HEK293 (cell line): ENCODE measurements at regions not wholly inside any gene's neighbourhood (a gene's known extent, or its start where the extent isn't known, plus 50 kb on each side); places are given as distances from the start of the nearest gene placed in this dataset.

Source experiments
- CTCF ChIA-PET: fragments of 350-600 bp; formaldehyde crosslinking; extraction: SDS; loops from one replicate; lab custom pipeline; 2021; ENCODE audit warnings: antibody characterized with exemption; lab: Yijun Ruan, JAX
- POLR2A ChIA-PET: fragments of 300-600 bp; formaldehyde crosslinking; extraction: SDS; loops from one replicate; lab custom pipeline; 2020; ENCODE audit warnings: antibody characterized with exemption, inconsistent platforms; lab: Yijun Ruan, JAX
- H3K27ac ChIP-seq: fragments of 200-500 bp; sonication (Bioruptor generic); 2 replicates; pipeline ENCODE4 v1.5.1; 2014; ENCODE audit warnings: low read depth, low read length, control low read depth, inconsistent platforms; ENCODE audit errors: extremely low read depth
- H3K36me3 ChIP-seq, 2 experiments: fragments of 200-500 bp in 1 of 2; sonication (Bioruptor generic) in 1 of 2; 1 replicate in 1 of 2; 2 replicates in 1 of 2; pipeline ENCODE4 v1.5.1; 2014 to 2017; ENCODE audit warnings: inconsistent platforms in 2 of 2, low read length in 2 of 2; ENCODE audit not compliant: control insufficient read depth in 2 of 2, insufficient read depth in 1 of 2
- H3K4me1 ChIP-seq: fragments of 200-500 bp; sonication (Bioruptor generic); 2 replicates; pipeline ENCODE4 v1.5.1; 2014; ENCODE audit warnings: mild to moderate bottlenecking, low read length, inconsistent platforms; ENCODE audit not compliant: control insufficient read depth, insufficient read depth
- H3K4me3 ChIP-seq: 2 replicates; pipeline ENCODE4 v1.5.1; 2011; ENCODE audit warnings: low read depth, mild to moderate bottlenecking, control low read depth, low read length, moderate library complexity
- H3K9me3 ChIP-seq: fragments of 200-500 bp; sonication (Bioruptor generic); 2 replicates; pipeline ENCODE4 v1.5.1; 2014; ENCODE audit warnings: low read depth, low read length, inconsistent platforms; ENCODE audit not compliant: control insufficient read depth, insufficient read depth
- IKZF3 ChIP-seq: fragments of 450-650 bp; IDR thresholded peaks from 2 replicates; pipeline ENCODE4 v1.5.0; 2018; ENCODE audit warnings: missing biosample characterization, mild to moderate bottlenecking, missing genetic modification characterization, moderate library complexity
- KLF16 ChIP-seq: fragments of 450-650 bp; formaldehyde crosslinking; IDR thresholded peaks from 2 replicates; pipeline ENCODE4 v1.5.1; 2017; ENCODE audit warnings: missing biosample characterization, missing genetic modification characterization
- MZF1 ChIP-seq: fragments of 450-650 bp; formaldehyde crosslinking; IDR thresholded peaks from 2 replicates; pipeline ENCODE4 v1.5.1; 2017; ENCODE audit warnings: missing biosample characterization, missing genetic modification characterization, borderline replicate concordance
- OSR2 ChIP-seq: fragments of 450-650 bp; formaldehyde crosslinking; IDR thresholded peaks from 2 replicates; pipeline ENCODE4 v1.5.1; 2016; ENCODE audit warnings: missing biosample characterization, missing genetic modification characterization
- YY2 ChIP-seq: fragments of 450-650 bp; formaldehyde crosslinking; IDR thresholded peaks from 2 replicates; pipeline ENCODE4 v1.5.1; 2016; ENCODE audit warnings: missing biosample characterization, missing genetic modification characterization
- ZBTB20 ChIP-seq: fragments of 450-650 bp; formaldehyde crosslinking; IDR thresholded peaks from 2 replicates; pipeline ENCODE4 v1.5.1; 2016; ENCODE audit warnings: missing biosample characterization, missing genetic modification characterization
- ZIC2 ChIP-seq: fragments of 450-650 bp; formaldehyde crosslinking; IDR thresholded peaks from 2 replicates; pipeline ENCODE4 v1.5.1; 2016; ENCODE audit warnings: missing biosample characterization, missing genetic modification characterization
- ZNF10 ChIP-seq: fragments of 450-650 bp; formaldehyde crosslinking; IDR thresholded peaks from 2 replicates; pipeline ENCODE4 v1.5.1; 2017; ENCODE audit warnings: missing biosample characterization, missing genetic modification characterization
- ZNF140 ChIP-seq: fragments of 450-650 bp; formaldehyde crosslinking; IDR thresholded peaks from 2 replicates; pipeline ENCODE4 v1.5.1; 2016; ENCODE audit warnings: missing biosample characterization, missing genetic modification characterization
- ZNF175 ChIP-seq: fragments of 450-650 bp; formaldehyde crosslinking; IDR thresholded peaks from 2 replicates; pipeline ENCODE4 v1.5.1; 2016; ENCODE audit warnings: missing biosample characterization, missing genetic modification characterization
- ZNF362 ChIP-seq: fragments of 450-650 bp; formaldehyde crosslinking; IDR thresholded peaks from 2 replicates; pipeline ENCODE4 v1.5.1; 2016; ENCODE audit warnings: missing biosample characterization, missing genetic modification characterization
- ZNF37A ChIP-seq: fragments of 450-650 bp; IDR thresholded peaks from 2 replicates; pipeline ENCODE4 v1.5.1; 2018; ENCODE audit warnings: missing biosample characterization, missing genetic modification characterization
- ZNF394 ChIP-seq: fragments of 450-650 bp; formaldehyde crosslinking; IDR thresholded peaks from 2 replicates; pipeline ENCODE4 v1.5.1; 2016; ENCODE audit warnings: missing biosample characterization, missing genetic modification characterization, mild to moderate bottlenecking, moderate library complexity, borderline replicate concordance
- ZNF416 ChIP-seq: fragments of 450-650 bp; formaldehyde crosslinking; IDR thresholded peaks from 2 replicates; pipeline ENCODE4 v1.5.1; 2016; ENCODE audit warnings: missing biosample characterization, missing genetic modification characterization
- ZNF510 ChIP-seq: fragments of 450-650 bp; formaldehyde crosslinking; IDR thresholded peaks from 2 replicates; pipeline ENCODE4 v1.5.1; 2018; ENCODE audit warnings: mild to moderate bottlenecking, missing genetic modification characterization, missing biosample characterization; ENCODE audit not compliant: insufficient replicate concordance
- ZNF548 ChIP-seq: fragments of 450-650 bp; formaldehyde crosslinking; IDR thresholded peaks from 2 replicates; pipeline ENCODE4 v1.5.1; 2016; ENCODE audit warnings: missing biosample characterization, missing genetic modification characterization
- ZNF585B ChIP-seq: fragments of 450-650 bp; formaldehyde crosslinking; IDR thresholded peaks from 2 replicates; pipeline ENCODE4 v1.5.1; 2016; ENCODE audit warnings: missing biosample characterization, missing genetic modification characterization
- ZNF596 ChIP-seq: fragments of 450-650 bp; IDR thresholded peaks from 2 replicates; pipeline ENCODE4 v1.5.0; 2018; ENCODE audit warnings: missing biosample characterization, mild to moderate bottlenecking, missing genetic modification characterization, moderate library complexity
- ZNF692 ChIP-seq: fragments of 450-650 bp; formaldehyde crosslinking; IDR thresholded peaks from 2 replicates; pipeline ENCODE4 v1.5.1; 2016; ENCODE audit warnings: missing biosample characterization, missing genetic modification characterization
- ZNF785 ChIP-seq: fragments of 450-650 bp; formaldehyde crosslinking; IDR thresholded peaks from 2 replicates; pipeline ENCODE4 v1.5.1; 2016; ENCODE audit warnings: missing biosample characterization, missing genetic modification characterization
- ZXDB ChIP-seq: fragments of 450-650 bp; formaldehyde crosslinking; IDR thresholded peaks from 2 replicates; pipeline ENCODE4 v1.5.1; 2016; ENCODE audit warnings: missing biosample characterization, missing genetic modification characterization
- TF ChIP-seq, protein P1 (sequence below): fragments of 450-650 bp; formaldehyde crosslinking; IDR thresholded peaks from 2 replicates; pipeline ENCODE4 v1.5.1; 2017; ENCODE audit warnings: missing biosample characterization, missing genetic modification characterization
- TF ChIP-seq, protein P2 (sequence below): fragments of 450-650 bp; formaldehyde crosslinking; IDR thresholded peaks from 2 replicates; pipeline ENCODE4 v1.5.1; 2016; ENCODE audit warnings: missing biosample characterization, missing genetic modification characterization
- TF ChIP-seq, protein P3 (sequence below): fragments of 450-650 bp; formaldehyde crosslinking; IDR thresholded peaks from 2 replicates; pipeline ENCODE4 v1.5.1; 2016; ENCODE audit warnings: missing biosample characterization, missing genetic modification characterization
- TF ChIP-seq, protein P4 (sequence below): fragments of 450-650 bp; formaldehyde crosslinking; IDR thresholded peaks from 2 replicates; pipeline ENCODE4 v1.5.1; 2016; ENCODE audit warnings: missing biosample characterization, missing genetic modification characterization

DNA sequence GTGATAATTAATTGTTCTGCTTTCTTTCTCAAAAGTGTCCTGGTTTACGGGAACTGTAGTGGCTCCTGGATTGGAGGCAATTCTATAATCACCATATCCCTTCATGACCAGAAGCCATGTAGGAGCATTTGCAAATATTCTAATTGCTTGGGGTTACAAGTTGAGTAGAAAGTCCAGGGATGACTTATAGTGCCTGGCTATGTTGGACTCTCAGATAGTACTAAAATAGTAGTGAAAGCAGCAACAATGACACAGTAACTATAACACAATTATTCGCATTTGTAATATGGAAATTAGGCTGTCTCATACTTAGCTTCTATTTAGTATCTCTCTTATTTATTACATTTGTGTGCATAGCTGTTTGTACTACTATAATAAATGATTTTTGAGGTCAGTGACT is 712.5 kb upstream of the GRAMD2B start:
- POLR2A ChIA-PET = no interaction called here
- no peaks in the 10 kb centered on the region for H3K36me3 ChIP-seq
- no peak overlapping the region for H3K4me3 ChIP-seq
- H3K9me3 ChIP-seq = no peaks in the 10 kb centered on the region
- H3K4me1 ChIP-seq = no peaks in the 10 kb centered on the region
- no peak overlapping the region for H3K27ac ChIP-seq
- TF ChIP-seq, protein P1, sequence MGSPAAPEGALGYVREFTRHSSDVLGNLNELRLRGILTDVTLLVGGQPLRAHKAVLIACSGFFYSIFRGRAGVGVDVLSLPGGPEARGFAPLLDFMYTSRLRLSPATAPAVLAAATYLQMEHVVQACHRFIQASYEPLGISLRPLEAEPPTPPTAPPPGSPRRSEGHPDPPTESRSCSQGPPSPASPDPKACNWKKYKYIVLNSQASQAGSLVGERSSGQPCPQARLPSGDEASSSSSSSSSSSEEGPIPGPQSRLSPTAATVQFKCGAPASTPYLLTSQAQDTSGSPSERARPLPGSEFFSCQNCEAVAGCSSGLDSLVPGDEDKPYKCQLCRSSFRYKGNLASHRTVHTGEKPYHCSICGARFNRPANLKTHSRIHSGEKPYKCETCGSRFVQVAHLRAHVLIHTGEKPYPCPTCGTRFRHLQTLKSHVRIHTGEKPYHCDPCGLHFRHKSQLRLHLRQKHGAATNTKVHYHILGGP (tag by site-specific recombination) = no peak
- TF ChIP-seq ZNF548 (tag by site-specific recombination) (no peak), ZNF140 (tag by site-specific recombination) (no peak), OSR2 (tag by site-specific recombination) (no peak), IKZF3 (tag by site-specific recombination) (no peak), ZNF510 (no peak), ZNF362 (no peak), MZF1 (no peak), ZNF416 (tag by site-specific recombination) (no peak)
- TF ChIP-seq, protein P2, sequence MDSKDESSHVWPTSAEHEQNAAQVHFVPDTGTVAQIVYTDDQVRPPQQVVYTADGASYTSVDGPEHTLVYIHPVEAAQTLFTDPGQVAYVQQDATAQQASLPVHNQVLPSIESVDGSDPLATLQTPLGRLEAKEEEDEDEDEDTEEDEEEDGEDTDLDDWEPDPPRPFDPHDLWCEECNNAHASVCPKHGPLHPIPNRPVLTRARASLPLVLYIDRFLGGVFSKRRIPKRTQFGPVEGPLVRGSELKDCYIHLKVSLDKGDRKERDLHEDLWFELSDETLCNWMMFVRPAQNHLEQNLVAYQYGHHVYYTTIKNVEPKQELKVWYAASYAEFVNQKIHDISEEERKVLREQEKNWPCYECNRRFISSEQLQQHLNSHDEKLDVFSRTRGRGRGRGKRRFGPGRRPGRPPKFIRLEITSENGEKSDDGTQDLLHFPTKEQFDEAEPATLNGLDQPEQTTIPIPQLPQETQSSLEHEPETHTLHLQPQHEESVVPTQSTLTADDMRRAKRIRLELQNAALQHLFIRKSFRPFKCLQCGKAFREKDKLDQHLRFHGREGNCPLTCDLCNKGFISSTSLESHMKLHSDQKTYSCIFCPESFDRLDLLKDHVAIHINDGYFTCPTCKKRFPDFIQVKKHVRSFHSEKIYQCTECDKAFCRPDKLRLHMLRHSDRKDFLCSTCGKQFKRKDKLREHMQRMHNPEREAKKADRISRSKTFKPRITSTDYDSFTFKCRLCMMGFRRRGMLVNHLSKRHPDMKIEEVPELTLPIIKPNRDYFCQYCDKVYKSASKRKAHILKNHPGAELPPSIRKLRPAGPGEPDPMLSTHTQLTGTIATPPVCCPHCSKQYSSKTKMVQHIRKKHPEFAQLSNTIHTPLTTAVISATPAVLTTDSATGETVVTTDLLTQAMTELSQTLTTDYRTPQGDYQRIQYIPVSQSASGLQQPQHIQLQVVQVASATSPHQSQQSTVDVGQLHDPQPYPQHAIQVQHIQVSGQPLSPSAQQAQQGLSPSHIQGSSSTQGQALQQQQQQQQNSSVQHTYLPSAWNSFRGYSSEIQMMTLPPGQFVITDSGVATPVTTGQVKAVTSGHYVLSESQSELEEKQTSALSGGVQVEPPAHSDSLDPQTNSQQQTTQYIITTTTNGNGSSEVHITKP (tag by site-specific recombination) = no peak
- CTCF ChIA-PET = no interaction called here

- no peak overlapping the region for H3K27ac ChIP-seq
- H3K4me3 ChIP-seq = no peak overlapping the region
- no peaks in the 10 kb centered on the region for H3K9me3 ChIP-seq
- POLR2A ChIA-PET = no interaction called here
- CTCF ChIA-PET = no interaction called here
- H3K36me3 ChIP-seq = no peaks in the 10 kb centered on the region
- H3K4me1 ChIP-seq = no peaks in the 10 kb centered on the region
- TF ChIP-seq ZNF10 = no peak
- no peak for TF ChIP-seq OSR2 (tag by site-specific recombination)
- no peak for TF ChIP-seq ZNF175
- TF ChIP-seq ZNF596 (tag by site-specific recombination) = no peak
- TF ChIP-seq, protein P3, sequence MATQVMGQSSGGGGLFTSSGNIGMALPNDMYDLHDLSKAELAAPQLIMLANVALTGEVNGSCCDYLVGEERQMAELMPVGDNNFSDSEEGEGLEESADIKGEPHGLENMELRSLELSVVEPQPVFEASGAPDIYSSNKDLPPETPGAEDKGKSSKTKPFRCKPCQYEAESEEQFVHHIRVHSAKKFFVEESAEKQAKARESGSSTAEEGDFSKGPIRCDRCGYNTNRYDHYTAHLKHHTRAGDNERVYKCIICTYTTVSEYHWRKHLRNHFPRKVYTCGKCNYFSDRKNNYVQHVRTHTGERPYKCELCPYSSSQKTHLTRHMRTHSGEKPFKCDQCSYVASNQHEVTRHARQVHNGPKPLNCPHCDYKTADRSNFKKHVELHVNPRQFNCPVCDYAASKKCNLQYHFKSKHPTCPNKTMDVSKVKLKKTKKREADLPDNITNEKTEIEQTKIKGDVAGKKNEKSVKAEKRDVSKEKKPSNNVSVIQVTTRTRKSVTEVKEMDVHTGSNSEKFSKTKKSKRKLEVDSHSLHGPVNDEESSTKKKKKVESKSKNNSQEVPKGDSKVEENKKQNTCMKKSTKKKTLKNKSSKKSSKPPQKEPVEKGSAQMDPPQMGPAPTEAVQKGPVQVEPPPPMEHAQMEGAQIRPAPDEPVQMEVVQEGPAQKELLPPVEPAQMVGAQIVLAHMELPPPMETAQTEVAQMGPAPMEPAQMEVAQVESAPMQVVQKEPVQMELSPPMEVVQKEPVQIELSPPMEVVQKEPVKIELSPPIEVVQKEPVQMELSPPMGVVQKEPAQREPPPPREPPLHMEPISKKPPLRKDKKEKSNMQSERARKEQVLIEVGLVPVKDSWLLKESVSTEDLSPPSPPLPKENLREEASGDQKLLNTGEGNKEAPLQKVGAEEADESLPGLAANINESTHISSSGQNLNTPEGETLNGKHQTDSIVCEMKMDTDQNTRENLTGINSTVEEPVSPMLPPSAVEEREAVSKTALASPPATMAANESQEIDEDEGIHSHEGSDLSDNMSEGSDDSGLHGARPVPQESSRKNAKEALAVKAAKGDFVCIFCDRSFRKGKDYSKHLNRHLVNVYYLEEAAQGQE = no peak
- TF ChIP-seq ZNF37A (tag by site-specific recombination) = no peak
- TF ChIP-seq KLF16 (tag by site-specific recombination) = no peak
- no peak for TF ChIP-seq ZXDB (tag by site-specific recombination)
- no peak for TF ChIP-seq ZNF785 (tag by site-specific recombination)
- TF ChIP-seq ZBTB20 (tag by site-specific recombination) = no peak
- TF ChIP-seq ZNF585B (tag by site-specific recombination) = no peak
- TF ChIP-seq ZNF394 = no peak
- TF ChIP-seq, protein P4, sequence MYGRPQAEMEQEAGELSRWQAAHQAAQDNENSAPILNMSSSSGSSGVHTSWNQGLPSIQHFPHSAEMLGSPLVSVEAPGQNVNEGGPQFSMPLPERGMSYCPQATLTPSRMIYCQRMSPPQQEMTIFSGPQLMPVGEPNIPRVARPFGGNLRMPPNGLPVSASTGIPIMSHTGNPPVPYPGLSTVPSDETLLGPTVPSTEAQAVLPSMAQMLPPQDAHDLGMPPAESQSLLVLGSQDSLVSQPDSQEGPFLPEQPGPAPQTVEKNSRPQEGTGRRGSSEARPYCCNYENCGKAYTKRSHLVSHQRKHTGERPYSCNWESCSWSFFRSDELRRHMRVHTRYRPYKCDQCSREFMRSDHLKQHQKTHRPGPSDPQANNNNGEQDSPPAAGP = no peak
- no peak for TF ChIP-seq ZIC2
- no peak for TF ChIP-seq ZNF692
- no peak for TF ChIP-seq YY2
Observed at GRCh38 chr5:125712397-125712796, 710.8 kb upstream of the GRAMD2B start.
